Endodermal cell (in vitro differentiated cells): ENCODE measurements at regions not wholly inside any gene's neighbourhood (a gene's known extent, or its start where the extent isn't known, plus 50 kb on each side); places are given as distances from the start of the nearest gene placed in this dataset.

Source experiments
- DNase-seq: peaks from one replicate; pipeline ENCODE4 v3.0.0-alpha.2; 2017
- H3K27ac ChIP-seq: 2 replicates; pipeline ENCODE4 v1.5.1; 2013; ENCODE audit warnings: mild to moderate bottlenecking, low read depth, low read length, moderate library complexity
- H3K27me3 ChIP-seq: 2 replicates; pipeline ENCODE4 v1.6.1; 2013; ENCODE audit warnings: mild to moderate bottlenecking, low read length, moderate library complexity; ENCODE audit not compliant: insufficient read depth, control insufficient read depth, poor library complexity, severe bottlenecking
- H3K36me3 ChIP-seq: 2 replicates; pipeline ENCODE4 v1.7.0; 2013; ENCODE audit warnings: mild to moderate bottlenecking, low read length, moderate library complexity; ENCODE audit not compliant: control insufficient read depth, insufficient read depth
- H3K4me1 ChIP-seq: one replicate; pipeline ENCODE4 v1.7.0; 2013; ENCODE audit warnings: low read length; ENCODE audit not compliant: control insufficient read depth, insufficient read depth
- H3K4me3 ChIP-seq: 2 replicates; pipeline ENCODE4 v1.5.1; 2013; ENCODE audit warnings: mild to moderate bottlenecking, low read length, moderate library complexity
- H3K9ac ChIP-seq: 2 replicates; pipeline ENCODE4 v1.6.1; 2013; ENCODE audit warnings: mild to moderate bottlenecking, low read length, moderate library complexity; ENCODE audit not compliant: poor library complexity, severe bottlenecking; ENCODE audit errors: extremely low read depth
- H3K9me3 ChIP-seq: 2 replicates; pipeline ENCODE4 v1.6.1; 2013; ENCODE audit warnings: mild to moderate bottlenecking, low read length, moderate library complexity; ENCODE audit not compliant: control insufficient read depth
- H3K27ac Mint-ChIP-seq: 2 replicates; pipeline ENCODE4 v1.8.0; 2020; ENCODE audit warnings: mixed read lengths
- H3K27me3 Mint-ChIP-seq: 2 replicates; pipeline ENCODE4 v1.8.0; 2021; ENCODE audit warnings: mild to moderate bottlenecking, mixed read lengths; ENCODE audit not compliant: insufficient read depth
- H3K36me3 Mint-ChIP-seq: 2 replicates; pipeline ENCODE4 v1.8.0; 2020; ENCODE audit warnings: low read depth, mixed read lengths
- H3K4me1 Mint-ChIP-seq: 2 replicates; pipeline ENCODE4 v1.8.0; 2020; ENCODE audit warnings: mixed read lengths
- H3K4me3 Mint-ChIP-seq: 2 replicates; pipeline ENCODE4 v1.8.0; 2020; ENCODE audit warnings: mild to moderate bottlenecking, moderate library complexity, mixed read lengths
- H3K9me3 Mint-ChIP-seq: 2 replicates; pipeline ENCODE4 v1.8.0; 2020; ENCODE audit warnings: mild to moderate bottlenecking, mixed read lengths
- CTCF ChIP-seq: fragments of 200-600 bp; sonication (generic); conservative IDR thresholded peaks from 2 replicates; pipeline ENCODE4 v1.5.0; 2021; ENCODE audit warnings: antibody characterized with exemption, mild to moderate bottlenecking
- WGBS, 2 experiments: methylation state at CpG; one replicate each; pipeline versions ENCODE4 v1.1.5 to v1.1.7; 2013; ENCODE audit warnings: missing lambda C conversion rate in 2 of 2, mixed read lengths in 1 of 2; ENCODE audit not compliant: insufficient coverage in 1 of 2, insufficient read length in 1 of 2; 5-methylcytosine and 5-hydroxymethylcytosine counted together

- Histone ChIP-seq H3K27ac (no peak overlapping the region), H3K4me1 (no peaks in the 10 kb centered on the region), H3K9ac (no peak overlapping the region), H3K36me3 (no peaks in the 10 kb centered on the region), H3K9me3 (no peaks in the 10 kb centered on the region), H3K4me3 (no peak overlapping the region), H3K27me3 (no peaks in the 10 kb centered on the region)
- Mint-ChIP-seq H3K27ac (no peak overlapping the region), H3K9me3 (peaks cover 12% of the 10 kb centered on the region), H3K27me3 (no peaks in the 10 kb centered on the region), H3K4me1 (peaks cover 4% of the 10 kb centered on the region), H3K36me3 (no peaks in the 10 kb centered on the region), H3K4me3 (no peak overlapping the region)
- 91% methylated on average over 4 of the region's 4 CpGs; no CpG with 5 or more reads in 1 of the 2 experiments for WGBS, 2 experiments
- TF ChIP-seq CTCF = no peak
- DNase-seq = no peak
Measured at GRCh38 chrX:124805486-124805885, 459.1 kb downstream of the SH2D1A start.

GRCh38 chrX:124814106-124814505 lies 467.7 kb downstream of the SH2D1A start:
- Mint-ChIP-seq H3K27me3 (no peaks in the 10 kb centered on the region), H3K4me1 (no peaks in the 10 kb centered on the region), H3K27ac (no peak overlapping the region), H3K9me3 (no peaks in the 10 kb centered on the region), H3K36me3 (no peaks in the 10 kb centered on the region), H3K4me3 (no peak overlapping the region)
- Histone ChIP-seq H3K36me3 (no peaks in the 10 kb centered on the region), H3K4me3 (no peak overlapping the region), H3K27ac (no peak overlapping the region), H3K27me3 (no peaks in the 10 kb centered on the region), H3K9me3 (no peaks in the 10 kb centered on the region), H3K9ac (no peak overlapping the region), H3K4me1 (no peaks in the 10 kb centered on the region)
- no peak for DNase-seq
- TF ChIP-seq CTCF = no peak
- WGBS, 2 experiments = no CpG with 5 or more reads among the region's 1 CpG

GRCh38 chrX:124818033-124818432 lies 471.7 kb downstream of the SH2D1A start:
- Mint-ChIP-seq H3K9me3 (no peaks in the 10 kb centered on the region), H3K36me3 (no peaks in the 10 kb centered on the region), H3K27me3 (no peaks in the 10 kb centered on the region), H3K4me3 (no peak overlapping the region), H3K27ac (no peak overlapping the region), H3K4me1 (no peaks in the 10 kb centered on the region)
- no peak for DNase-seq
- Histone ChIP-seq H3K4me1 (no peaks in the 10 kb centered on the region), H3K9me3 (no peaks in the 10 kb centered on the region), H3K4me3 (no peak overlapping the region), H3K27ac (no peak overlapping the region), H3K36me3 (no peaks in the 10 kb centered on the region), H3K27me3 (no peaks in the 10 kb centered on the region), H3K9ac (no peak overlapping the region)
- 100% methylated on average over 1 of the region's 5 CpGs; no CpG with 5 or more reads in 1 of the 2 experiments for WGBS, 2 experiments
- TF ChIP-seq CTCF = no peak
